ENCODE measurements at regions not wholly inside any gene's neighbourhood (a gene's known extent, or its start where the extent isn't known, plus 50 kb on each side); places are given as distances from the start of the nearest gene placed in this dataset.

- Histone ChIP-seq H4K20me1 (replicated peaks in 1 of 2; ENCODE audit: control insufficient read depth in 1 of 2, insufficient read depth in 2 of 2, low read length in 2 of 2) (no peaks in the 10 kb centered on the region), H2AK5ac (ENCODE audit: low read depth, low read length) (no peak overlapping the region), H4K5ac (ENCODE audit: insufficient read length, low read depth, low read length) (no peak overlapping the region), H3K4me2 (ENCODE audit: insufficient read depth in 1 of 2, low read depth in 2 of 2, low read length in 2 of 2) (no peak overlapping the region), H3K4me1 (replicated peaks in 1 of 4; ENCODE audit: control insufficient read depth in 3 of 4, insufficient read depth in 4 of 4, low read length in 3 of 4) (no peaks in the 10 kb centered on the region), H2BK15ac (ENCODE audit: low read length) (no peak overlapping the region), H3K23me2 (ENCODE audit: low read depth, low read length) (no peaks in the 10 kb centered on the region), H3K56ac (replicated peaks; ENCODE audit: insufficient read length, low read depth, low read length) (no peak overlapping the region), H4K8ac (ENCODE audit: extremely low read depth, insufficient read depth, low read length) (no peak overlapping the region), H3K79me2 (ENCODE audit: control insufficient read depth in 1 of 2, insufficient read depth in 2 of 2, low read length in 2 of 2) (no peaks in the 10 kb centered on the region), H3K4ac (replicated peaks; ENCODE audit: insufficient read length, low read depth, low read length) (no peak overlapping the region), H3K36me3 (ENCODE audit: control insufficient read depth in 2 of 4, insufficient read depth in 4 of 4, low read length in 3 of 4) (no peaks in the 10 kb centered on the region), H2BK20ac (ENCODE audit: low read length) (no peak overlapping the region), H3K18ac (ENCODE audit: extremely low read depth, low read length) (no peak overlapping the region), H3K79me1 (ENCODE audit: low read depth, low read length) (no peaks in the 10 kb centered on the region), H2AFZ (ENCODE audit: low read length) (no peak overlapping the region), H3K14ac (ENCODE audit: insufficient read length) (no peak overlapping the region), H3K9ac (replicated peaks in 1 of 4; ENCODE audit: extremely low read depth in 1 of 4, low read depth in 3 of 4, low read length in 3 of 4) (no peak overlapping the region), H3K27ac (ENCODE audit: low read depth, low read length) (no peak overlapping the region), H3K23ac (ENCODE audit: insufficient read length) (no peak overlapping the region), H3K27me3 (replicated peaks in 1 of 4; ENCODE audit: control insufficient read depth in 3 of 4, extremely low read depth in 1 of 4, insufficient read depth in 3 of 4, low read length in 3 of 4) (no peaks in the 10 kb centered on the region), H2BK12ac (ENCODE audit: low read depth, low read length) (no peak overlapping the region), H3K4me3 (ENCODE audit: extremely low read depth in 1 of 4, insufficient read depth in 2 of 4, low read depth in 3 of 4, low read length in 4 of 4) (no peak overlapping the region), H2BK120ac (replicated peaks; ENCODE audit: low read depth, low read length) (no peak overlapping the region), H4K91ac (replicated peaks; ENCODE audit: insufficient read length, low read length) (no peak overlapping the region), H2BK5ac (ENCODE audit: low read depth, low read length) (no peak overlapping the region), H3K9me3 (ENCODE audit: insufficient read depth in 2 of 2, low read depth in 1 of 2, low read length in 1 of 2) (no peaks in the 10 kb centered on the region)
- DNase-seq (ENCODE audit: low read depth in 1 of 2, low spot score in 2 of 2) (no peak), FAIRE-seq (no peak)
- WGBS, 2 experiments (ENCODE audit: extremely low coverage in 1 of 2, insufficient coverage in 1 of 2, insufficient read length in 1 of 2, insufficient replicate concordance in 2 of 2, low coverage in 1 of 2, low lambda C conversion rate in 2 of 2, missing lambda C conversion rate in 1 of 2) = 75% methylated on average over 1 of the region's 1 CpG; no CpG with 5 or more reads in 1 of the 2 experiments
- ChIA-PET POLR2A (ENCODE audit: partially characterized antibody) (no interaction called here), CTCF (ENCODE audit: partially characterized antibody) (no interaction called here)
- TF ChIP-seq JUND (IDR thresholded peaks at IDR 0.05; ENCODE audit: low read length) (no peak), POU5F1 (IDR thresholded peaks at IDR 0.05; ENCODE audit: low read depth, low read length) (no peak), EZH2 (IDR thresholded peaks at IDR 0.05; ENCODE audit: low read depth, low read length, severe bottlenecking) (no peak), MAFK (IDR thresholded peaks at IDR 0.05; ENCODE audit: low read depth, low read length) (no peak), SIN3A (conservative IDR thresholded peaks at IDR 0.05 in 1 of 2, IDR thresholded peaks at IDR 0.05 in 1 of 2; ENCODE audit: low read depth in 1 of 2, low read length in 2 of 2) (no peak), TCF12 (IDR thresholded peaks at IDR 0.05; ENCODE audit: low read depth, low read length) (no peak), KDM5A (IDR thresholded peaks at IDR 0.05; ENCODE audit: low read length) (no peak), RXRA (IDR thresholded peaks at IDR 0.05; ENCODE audit: insufficient read depth, low read depth, low read length) (no peak)
Measured at GRCh38 chr13:76210262-76210661, 574.1 kb downstream of the LMO7 start.

All from H1 (cell line).